Prostate gland (tissue), 2 donors: ENCODE measurements at regions not wholly inside any gene's neighbourhood (a gene's known extent, or its start where the extent isn't known, plus 50 kb on each side); places are given as distances from the start of the nearest gene placed in this dataset.
"Not testable (repeated sequence)": the region's sequence is repeated elsewhere in the genome, so short reads cannot be mapped to it uniquely, and the experiment has no call there.

ENCODE experiments used
- DNase-seq: peaks from one replicate; pipeline ENCODE4 v3.0.0-alpha.2; 2019; ENCODE audit warnings: low spot score
- H3K27ac ChIP-seq, 2 donors: fragments of 200-600 bp; sonication (generic); 2 replicates each; pipeline ENCODE4 v1.5.1; 2017 to 2019
- H3K27me3 ChIP-seq: fragments of 200-600 bp; sonication (generic); replicated peaks from 2 replicates; pipeline ENCODE4 v1.5.1; 2019; ENCODE audit not compliant: insufficient read depth
- H3K36me3 ChIP-seq, 2 donors: fragments of 200-600 bp; sonication (generic); 1 replicate in 1 of 2; 2 replicates in 1 of 2; pipeline versions ENCODE4 v1.5.1 to v1.8.1; 2017 to 2019
- H3K4me1 ChIP-seq: fragments of 200-600 bp; sonication (generic); replicated peaks from 2 replicates; pipeline ENCODE4 v1.5.1; 2019
- H3K4me3 ChIP-seq, 2 donors: fragments of 200-600 bp; sonication (generic); 2 replicates each; pipeline ENCODE4 v1.5.1; 2017 to 2019
- H3K9me3 ChIP-seq: fragments of 200-600 bp; sonication (generic); 2 replicates; pipeline ENCODE4 v1.5.1; 2017
- POLR2A ChIP-seq: fragments of 450-650 bp; IDR thresholded peaks from one replicate; pipeline ENCODE4 v1.6.1; 2016; ENCODE audit warnings: antibody characterized with exemption, mild to moderate bottlenecking
- POLR2AphosphoS5 ChIP-seq: sonication (generic); formaldehyde crosslinking; IDR thresholded peaks from one replicate; pipeline ENCODE4 v1.6.1; 2017; ENCODE audit warnings: antibody characterized with exemption
- WGBS: methylation state at CpG from one replicate; pipeline ENCODE4 v1.1.5; 2018; 5-methylcytosine and 5-hydroxymethylcytosine counted together
- intact Hi-C: fragments of 100-400 bp; cut with DNase I; formaldehyde crosslinking; loops from one replicate; pipeline ENCODE4 v1.14.2; 2022
- TF ChIP-seq, protein P1 (sequence below), 4 experiments: fragments of 200-600 bp in 2 of 4; fragments of 450-650 bp in 2 of 4; sonication (generic) in 2 of 4; IDR thresholded peaks; 1 replicate in 3 of 4; 2 replicates in 1 of 4; pipeline ENCODE4 v1.5.1; 2016 to 2019; ENCODE audit warnings: antibody characterized with exemption in 4 of 4, mild to moderate bottlenecking in 2 of 4, moderate library complexity in 2 of 4

DNA sequence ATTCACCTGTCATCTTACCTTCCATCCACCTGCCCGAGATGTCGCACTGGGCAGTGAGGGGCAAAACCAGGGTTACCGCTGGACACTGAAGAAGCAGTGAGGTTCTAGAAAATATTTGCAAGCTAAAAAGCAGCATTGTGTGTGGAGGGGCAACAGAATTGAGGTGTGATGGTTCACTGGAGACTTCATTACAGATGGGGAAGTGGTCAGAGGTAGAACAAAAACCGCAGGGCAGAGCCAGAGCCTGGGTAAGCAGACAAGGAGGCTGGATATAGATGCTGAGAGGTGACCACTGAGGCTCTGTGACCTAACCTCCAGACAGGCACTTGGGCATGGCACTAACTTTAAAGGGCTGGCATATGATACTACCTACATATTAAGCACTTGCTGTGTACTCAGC lies 363.9 kb upstream of the PROX1 start:
- intact Hi-C loops = no loop called here
- Histone ChIP-seq H3K4me1 (no peaks in the 10 kb centered on the region), H3K27me3 (no peaks in the 10 kb centered on the region), H3K9me3 (no peaks in the 10 kb centered on the region), H3K27ac (no peak overlapping the region), H3K36me3 (no peaks in the 10 kb centered on the region), H3K4me3 (no peak overlapping the region)
- no peak for DNase-seq
- no peak for TF ChIP-seq POLR2AphosphoS5
- TF ChIP-seq, protein P1, sequence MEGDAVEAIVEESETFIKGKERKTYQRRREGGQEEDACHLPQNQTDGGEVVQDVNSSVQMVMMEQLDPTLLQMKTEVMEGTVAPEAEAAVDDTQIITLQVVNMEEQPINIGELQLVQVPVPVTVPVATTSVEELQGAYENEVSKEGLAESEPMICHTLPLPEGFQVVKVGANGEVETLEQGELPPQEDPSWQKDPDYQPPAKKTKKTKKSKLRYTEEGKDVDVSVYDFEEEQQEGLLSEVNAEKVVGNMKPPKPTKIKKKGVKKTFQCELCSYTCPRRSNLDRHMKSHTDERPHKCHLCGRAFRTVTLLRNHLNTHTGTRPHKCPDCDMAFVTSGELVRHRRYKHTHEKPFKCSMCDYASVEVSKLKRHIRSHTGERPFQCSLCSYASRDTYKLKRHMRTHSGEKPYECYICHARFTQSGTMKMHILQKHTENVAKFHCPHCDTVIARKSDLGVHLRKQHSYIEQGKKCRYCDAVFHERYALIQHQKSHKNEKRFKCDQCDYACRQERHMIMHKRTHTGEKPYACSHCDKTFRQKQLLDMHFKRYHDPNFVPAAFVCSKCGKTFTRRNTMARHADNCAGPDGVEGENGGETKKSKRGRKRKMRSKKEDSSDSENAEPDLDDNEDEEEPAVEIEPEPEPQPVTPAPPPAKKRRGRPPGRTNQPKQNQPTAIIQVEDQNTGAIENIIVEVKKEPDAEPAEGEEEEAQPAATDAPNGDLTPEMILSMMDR (IDR thresholded peaks at IDR 0.05) = no peak
- 87% methylated on average over 4 of the region's 4 CpGs for WGBS

DNA sequence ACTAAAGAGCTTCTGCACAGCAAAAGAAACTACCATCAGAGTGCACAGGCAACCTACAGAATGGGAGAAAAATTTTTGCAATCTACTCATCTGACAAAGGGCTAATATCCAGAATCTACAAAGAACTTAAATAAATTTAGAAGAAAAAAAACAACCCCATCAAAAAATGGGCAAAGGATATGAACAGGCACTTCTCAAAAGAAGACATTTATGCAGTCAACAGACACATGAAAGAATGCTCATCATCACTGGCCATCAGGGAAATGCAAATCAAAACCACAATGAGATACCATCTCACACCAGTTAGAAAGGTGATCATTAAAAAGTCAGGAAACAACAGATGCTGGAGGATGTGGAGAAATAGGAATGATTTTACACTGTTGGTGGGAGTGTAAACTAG lies 351.0 kb upstream of the PROX1 start:
- H3K27me3 ChIP-seq, H3K9me3 ChIP-seq, H3K4me3 ChIP-seq, H3K36me3 ChIP-seq, H3K4me1 ChIP-seq, DNase-seq, intact Hi-C loops, H3K27ac ChIP-seq: not testable (repeated sequence)

DNA sequence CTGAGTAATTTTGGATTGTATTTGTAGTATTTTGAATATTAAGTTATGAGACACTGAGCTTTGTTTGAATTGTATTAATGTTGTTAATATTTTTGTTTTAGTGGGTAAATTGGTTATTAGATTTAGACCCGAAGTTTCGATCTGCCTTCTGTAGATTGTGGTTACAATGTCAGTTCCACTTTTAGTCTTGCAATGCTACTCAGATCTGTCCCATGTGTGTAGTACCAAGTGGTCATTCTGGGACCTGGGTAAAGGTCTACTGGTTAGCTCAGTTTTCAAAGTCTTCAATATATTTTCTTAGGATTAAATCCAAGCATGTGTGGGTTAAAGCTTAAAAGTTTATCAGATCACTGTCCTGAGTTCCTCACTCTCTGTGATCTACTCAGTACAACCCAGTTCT lies 346.5 kb upstream of the PROX1 start:
- Histone ChIP-seq H3K36me3 (no peaks in the 10 kb centered on the region), H3K9me3 (no peaks in the 10 kb centered on the region), H3K27me3 (no peaks in the 10 kb centered on the region), H3K4me3 (no peak overlapping the region), H3K4me1 (no peaks in the 10 kb centered on the region), H3K27ac (no peak overlapping the region)
- TF ChIP-seq, protein P1 (IDR thresholded peaks at IDR 0.05) = no peak
- no peak for TF ChIP-seq POLR2A
- TF ChIP-seq POLR2AphosphoS5 = no peak
- intact Hi-C loops = no loop called here
- WGBS = 94% methylated on average over 2 of the region's 2 CpGs
- no peak for DNase-seq

DNA sequence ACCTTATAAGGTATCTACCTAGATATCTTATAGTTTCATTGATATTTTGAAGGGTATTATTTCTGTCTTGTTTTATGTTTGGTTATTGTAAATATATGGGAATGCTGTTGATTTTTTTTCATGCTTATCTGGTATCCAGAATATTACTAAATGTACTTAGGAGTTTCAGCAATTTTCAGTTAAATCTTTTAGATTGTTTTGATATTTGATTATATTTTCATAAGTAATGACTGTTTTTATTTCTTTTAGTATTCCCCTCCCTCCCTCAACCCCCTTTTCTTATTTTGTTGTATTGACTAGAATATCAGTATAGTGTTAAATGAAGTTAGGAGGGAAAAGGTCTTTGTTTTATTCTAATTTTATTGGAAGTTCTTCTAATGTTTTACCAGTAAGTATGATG lies 344.4 kb upstream of the PROX1 start:
- H3K9me3 ChIP-seq = no peaks in the 10 kb centered on the region
- no peak overlapping the region for H3K27ac ChIP-seq
- no peak overlapping the region for H3K4me3 ChIP-seq
- DNase-seq = no peak
- intact Hi-C loops = no loop called here
- no peaks in the 10 kb centered on the region for H3K27me3 ChIP-seq
- TF ChIP-seq POLR2A = no peak
- no peak for TF ChIP-seq POLR2AphosphoS5
- TF ChIP-seq, protein P1 (IDR thresholded peaks at IDR 0.05) = no peak
- no peaks in the 10 kb centered on the region for H3K36me3 ChIP-seq
- H3K4me1 ChIP-seq = no peaks in the 10 kb centered on the region

DNA sequence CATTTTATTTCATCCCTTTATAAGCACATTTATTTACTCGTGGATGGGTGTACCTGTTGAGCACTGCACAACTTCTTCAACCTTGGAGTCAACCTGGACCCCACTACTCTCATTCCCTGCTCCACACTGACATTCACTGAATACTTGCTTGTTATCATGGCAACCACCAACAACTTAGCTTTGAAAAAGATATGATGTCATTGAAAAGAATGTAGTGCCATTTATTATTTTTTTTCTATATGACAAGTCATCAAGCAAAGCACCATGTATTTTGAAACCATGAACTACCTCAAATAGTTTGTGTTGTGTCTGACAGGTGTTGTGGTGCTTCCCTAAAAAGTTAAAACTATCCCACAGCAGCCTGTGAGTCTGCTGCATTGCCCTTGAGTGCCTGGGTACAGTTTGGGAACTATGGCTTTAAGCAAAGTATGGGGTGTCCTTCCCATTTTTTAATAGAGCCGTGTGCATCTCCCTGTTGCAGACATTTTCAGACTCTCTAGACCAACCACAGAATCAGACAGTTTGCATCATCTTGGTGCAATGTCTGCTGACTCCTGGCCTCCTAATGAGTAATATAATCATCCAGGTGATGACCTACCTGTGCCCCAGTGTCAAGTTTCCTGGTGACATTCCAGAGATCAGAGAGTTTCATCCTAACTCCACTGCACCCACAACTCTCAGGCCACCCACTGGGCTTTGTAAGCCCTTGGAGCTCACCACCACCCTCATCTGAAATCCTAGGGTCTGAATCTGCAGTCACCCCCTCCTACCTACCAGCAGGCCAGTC lies 339.7 kb upstream of the PROX1 start:
- no peak for DNase-seq
- TF ChIP-seq POLR2A (no peak), POLR2AphosphoS5 (no peak)
- TF ChIP-seq, protein P1 (IDR thresholded peaks at IDR 0.05) = no peak
- H3K36me3 ChIP-seq = no peaks in the 10 kb centered on the region
- intact Hi-C loops = no loop called here
- H3K4me1 ChIP-seq = no peaks in the 10 kb centered on the region
- 70% methylated on average over 2 of the region's 2 CpGs for WGBS
- H3K9me3 ChIP-seq = no peaks in the 10 kb centered on the region
- H3K27me3 ChIP-seq = no peaks in the 10 kb centered on the region
- H3K27ac ChIP-seq = no peak overlapping the region
- no peak overlapping the region for H3K4me3 ChIP-seq
